WTC11 (cell line): ENCODE measurements at regions not wholly inside any gene's neighbourhood (a gene's known extent, or its start where the extent isn't known, plus 50 kb on each side); places are given as distances from the start of the nearest gene placed in this dataset.

Source experiments
- ATAC-seq: fragments of 200-7000 bp; cut with Tn5 transposase; 2 replicates; pipeline ENCODE4 v1.10.0; 2021; ENCODE audit warnings: mild to moderate bottlenecking, moderate library complexity
- CTCF ChIA-PET: fragments of 300-600 bp; sonication (Branson Sonifier 250); formaldehyde crosslinking; loops from one replicate; lab custom pipeline; 2021; ENCODE audit warnings: antibody characterized with exemption; lab: Charles Lee
- POLR2A ChIA-PET: fragments of 350-600 bp; sonication (Branson Sonifier 250); formaldehyde crosslinking; loops from one replicate; lab custom pipeline; 2021; ENCODE audit warnings: antibody characterized with exemption; lab: Charles Lee
- DNase-seq: peaks from one replicate; pipeline ENCODE4 v3.0.0; 2021; ENCODE audit warnings: low spot score
- H3K27ac Mint-ChIP-seq: 2 replicates; pipeline ENCODE4 v1.8.0; 2021; ENCODE audit warnings: mixed read lengths
- H3K27me3 Mint-ChIP-seq: 2 replicates; pipeline ENCODE4 v1.8.0; 2021; ENCODE audit warnings: low read depth, mild to moderate bottlenecking, moderate library complexity, mixed read lengths
- H3K36me3 Mint-ChIP-seq: 2 replicates; pipeline ENCODE4 v1.8.0; 2021; ENCODE audit warnings: mixed read lengths
- H3K4me1 Mint-ChIP-seq: 2 replicates; pipeline ENCODE4 v1.8.0; 2022; ENCODE audit warnings: mixed read lengths
- H3K4me3 Mint-ChIP-seq: 2 replicates; pipeline ENCODE4 v1.8.0; 2021; ENCODE audit warnings: mild to moderate bottlenecking, moderate library complexity, mixed read lengths
- H3K9me3 Mint-ChIP-seq: 2 replicates; pipeline ENCODE4 v1.8.0; 2021; ENCODE audit warnings: mixed read lengths
- CBFB ChIP-seq: sonication (generic); formaldehyde crosslinking; IDR thresholded peaks from 2 replicates; pipeline ENCODE4 v1.8.1; 2022; ENCODE audit warnings: mild to moderate bottlenecking, low read depth, missing genetic modification reagents
- CREB1 ChIP-seq: sonication (generic); formaldehyde crosslinking; IDR thresholded peaks from 2 replicates; pipeline ENCODE4 v1.8.0; 2023; ENCODE audit warnings: mild to moderate bottlenecking, missing genetic modification reagents
- EMX1 ChIP-seq: fragments of 250-450 bp; sonication (Bioruptor Pico); IDR thresholded peaks from 2 replicates; pipeline ENCODE4 v1.8.0; 2021; ENCODE audit warnings: mild to moderate bottlenecking
- ERG ChIP-seq: fragments of 250-450 bp; sonication (Bioruptor Pico); IDR thresholded peaks from 2 replicates; pipeline ENCODE4 v1.8.0; 2021; ENCODE audit warnings: mild to moderate bottlenecking
- HMGXB4 ChIP-seq: sonication (generic); formaldehyde crosslinking; IDR thresholded peaks from 2 replicates; pipeline ENCODE4 v1.8.1; 2023; ENCODE audit warnings: mild to moderate bottlenecking, moderate library complexity, missing genetic modification reagents
- IRF2 ChIP-seq: sonication (generic); formaldehyde crosslinking; IDR thresholded peaks from 2 replicates; pipeline ENCODE4 v1.8.0; 2022; ENCODE audit warnings: low read depth, missing genetic modification reagents, borderline replicate concordance
- KAT7 ChIP-seq: sonication (generic); formaldehyde crosslinking; IDR thresholded peaks from 2 replicates; pipeline ENCODE4 v1.8.1; 2023; ENCODE audit warnings: missing genetic modification reagents, mild to moderate bottlenecking, borderline replicate concordance
- MAX ChIP-seq: sonication (generic); formaldehyde crosslinking; IDR thresholded peaks from 2 replicates; pipeline ENCODE4 v1.8.0; 2022; ENCODE audit warnings: mild to moderate bottlenecking, missing genetic modification reagents
- NR2C2 ChIP-seq: sonication (generic); formaldehyde crosslinking; IDR thresholded peaks from 2 replicates; pipeline ENCODE4 v1.8.0; 2022; ENCODE audit warnings: mild to moderate bottlenecking, missing genetic modification reagents
- PREB ChIP-seq: sonication (generic); formaldehyde crosslinking; IDR thresholded peaks from 2 replicates; pipeline ENCODE4 v1.8.1; 2022; ENCODE audit warnings: mild to moderate bottlenecking, missing genetic modification reagents, moderate library complexity, borderline replicate concordance
- RORB ChIP-seq: fragments of 250-450 bp; sonication (Bioruptor Pico); IDR thresholded peaks from 2 replicates; pipeline ENCODE4 v1.9.0; 2021; ENCODE audit warnings: mild to moderate bottlenecking
- TP53 ChIP-seq: sonication (generic); formaldehyde crosslinking; IDR thresholded peaks from 2 replicates; pipeline ENCODE4 v1.8.1; 2023; ENCODE audit warnings: mild to moderate bottlenecking, missing genetic modification reagents
- ZNF219 ChIP-seq: sonication (generic); formaldehyde crosslinking; IDR thresholded peaks from 2 replicates; pipeline ENCODE4 v1.8.0; 2023; ENCODE audit warnings: missing genetic modification reagents, mild to moderate bottlenecking, borderline replicate concordance
- ZNF232 ChIP-seq: sonication (generic); formaldehyde crosslinking; IDR thresholded peaks from 2 replicates; pipeline ENCODE4 v1.8.0; 2022; ENCODE audit warnings: mild to moderate bottlenecking, missing genetic modification reagents
- TF ChIP-seq, protein P1 (sequence below): sonication (generic); formaldehyde crosslinking; IDR thresholded peaks from 2 replicates; pipeline ENCODE4 v1.8.1; 2022; ENCODE audit warnings: mild to moderate bottlenecking, moderate library complexity, missing genetic modification reagents
- TF ChIP-seq, protein P2 (sequence below): sonication (generic); formaldehyde crosslinking; IDR thresholded peaks from 2 replicates; pipeline ENCODE4 v1.8.0; 2022; ENCODE audit warnings: mild to moderate bottlenecking, missing genetic modification reagents
- TF ChIP-seq, protein P3 (sequence below): sonication (generic); formaldehyde crosslinking; conservative IDR thresholded peaks from 2 replicates; pipeline ENCODE4 v1.8.1; 2022; ENCODE audit warnings: mild to moderate bottlenecking, missing genetic modification reagents
- TF ChIP-seq, protein P4 (sequence below): fragments of 200-600 bp; IDR thresholded peaks from 2 replicates; pipeline ENCODE4 v1.8.0; 2022; ENCODE audit warnings: antibody characterized with exemption

GRCh38 chr6:141851063-141851462 is 281.7 kb upstream of the GJE1 start (continued):
- TF ChIP-seq CREB1 (CRISPR knock-in tag) = no peak

GRCh38 chr6:141848029-141848890 is 284.5 kb upstream of the GJE1 start:
- no peak for ATAC-seq
- H3K4me1 Mint-ChIP-seq = peaks cover 17% of the 10 kb centered on the region
- no peaks in the 10 kb centered on the region for H3K27me3 Mint-ChIP-seq
- H3K9me3 Mint-ChIP-seq = no peaks in the 10 kb centered on the region
- no peak for DNase-seq
- no peaks in the 10 kb centered on the region for H3K36me3 Mint-ChIP-seq
- no peak overlapping the region for H3K4me3 Mint-ChIP-seq
- CTCF ChIA-PET = no interaction called here
- no peak overlapping the region for H3K27ac Mint-ChIP-seq
- POLR2A ChIA-PET = no interaction called here
- no peak for TF ChIP-seq TP53 (CRISPR knock-in tag)
- TF ChIP-seq, protein P1, sequence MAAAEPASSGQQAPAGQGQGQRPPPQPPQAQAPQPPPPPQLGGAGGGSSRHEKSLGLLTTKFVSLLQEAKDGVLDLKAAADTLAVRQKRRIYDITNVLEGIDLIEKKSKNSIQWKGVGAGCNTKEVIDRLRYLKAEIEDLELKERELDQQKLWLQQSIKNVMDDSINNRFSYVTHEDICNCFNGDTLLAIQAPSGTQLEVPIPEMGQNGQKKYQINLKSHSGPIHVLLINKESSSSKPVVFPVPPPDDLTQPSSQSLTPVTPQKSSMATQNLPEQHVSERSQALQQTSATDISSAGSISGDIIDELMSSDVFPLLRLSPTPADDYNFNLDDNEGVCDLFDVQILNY = no peak
- TF ChIP-seq ZNF232 (CRISPR knock-in tag) = no peak
- no peak for TF ChIP-seq EMX1
- TF ChIP-seq HMGXB4 (CRISPR knock-in tag) = no peak
- TF ChIP-seq, protein P2, sequence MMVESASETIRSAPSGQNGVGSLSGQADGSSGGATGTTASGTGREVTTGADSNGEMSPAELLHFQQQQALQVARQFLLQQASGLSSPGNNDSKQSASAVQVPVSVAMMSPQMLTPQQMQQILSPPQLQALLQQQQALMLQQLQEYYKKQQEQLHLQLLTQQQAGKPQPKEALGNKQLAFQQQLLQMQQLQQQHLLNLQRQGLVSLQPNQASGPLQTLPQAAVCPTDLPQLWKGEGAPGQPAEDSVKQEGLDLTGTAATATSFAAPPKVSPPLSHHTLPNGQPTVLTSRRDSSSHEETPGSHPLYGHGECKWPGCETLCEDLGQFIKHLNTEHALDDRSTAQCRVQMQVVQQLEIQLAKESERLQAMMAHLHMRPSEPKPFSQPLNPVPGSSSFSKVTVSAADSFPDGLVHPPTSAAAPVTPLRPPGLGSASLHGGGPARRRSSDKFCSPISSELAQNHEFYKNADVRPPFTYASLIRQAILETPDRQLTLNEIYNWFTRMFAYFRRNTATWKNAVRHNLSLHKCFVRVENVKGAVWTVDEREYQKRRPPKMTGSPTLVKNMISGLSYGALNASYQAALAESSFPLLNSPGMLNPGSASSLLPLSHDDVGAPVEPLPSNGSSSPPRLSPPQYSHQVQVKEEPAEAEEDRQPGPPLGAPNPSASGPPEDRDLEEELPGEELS (CRISPR knock-in tag) = no peak
- TF ChIP-seq, protein P3, sequence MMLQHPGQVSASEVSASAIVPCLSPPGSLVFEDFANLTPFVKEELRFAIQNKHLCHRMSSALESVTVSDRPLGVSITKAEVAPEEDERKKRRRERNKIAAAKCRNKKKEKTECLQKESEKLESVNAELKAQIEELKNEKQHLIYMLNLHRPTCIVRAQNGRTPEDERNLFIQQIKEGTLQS (CRISPR knock-in tag) = no peak

GRCh38 chr6:141846639-141847038 is 286.1 kb upstream of the GJE1 start:
- DNase-seq (no peak), ATAC-seq (no peak)
- Mint-ChIP-seq H3K27ac (0 out of 2 replicates have a peak overlapping the region, but pooled peaks have one; percentile 8), H3K4me1 (peaks cover 17% of the 10 kb centered on the region), H3K27me3 (no peaks in the 10 kb centered on the region), H3K4me3 (no peak overlapping the region), H3K36me3 (no peaks in the 10 kb centered on the region), H3K9me3 (no peaks in the 10 kb centered on the region)
- TF ChIP-seq PREB (CRISPR knock-in tag) = no peak
- no peak for TF ChIP-seq ZNF219 (CRISPR knock-in tag)
- TF ChIP-seq KAT7 (CRISPR knock-in tag) = no peak
- no peak for TF ChIP-seq NR2C2 (CRISPR knock-in tag)
- no peak for TF ChIP-seq MAX (CRISPR knock-in tag)
- no peak for TF ChIP-seq ERG (CRISPR knock-in tag)
- TF ChIP-seq RORB = no peak
- TF ChIP-seq CBFB (CRISPR knock-in tag) = no peak
- TF ChIP-seq, protein P4, sequence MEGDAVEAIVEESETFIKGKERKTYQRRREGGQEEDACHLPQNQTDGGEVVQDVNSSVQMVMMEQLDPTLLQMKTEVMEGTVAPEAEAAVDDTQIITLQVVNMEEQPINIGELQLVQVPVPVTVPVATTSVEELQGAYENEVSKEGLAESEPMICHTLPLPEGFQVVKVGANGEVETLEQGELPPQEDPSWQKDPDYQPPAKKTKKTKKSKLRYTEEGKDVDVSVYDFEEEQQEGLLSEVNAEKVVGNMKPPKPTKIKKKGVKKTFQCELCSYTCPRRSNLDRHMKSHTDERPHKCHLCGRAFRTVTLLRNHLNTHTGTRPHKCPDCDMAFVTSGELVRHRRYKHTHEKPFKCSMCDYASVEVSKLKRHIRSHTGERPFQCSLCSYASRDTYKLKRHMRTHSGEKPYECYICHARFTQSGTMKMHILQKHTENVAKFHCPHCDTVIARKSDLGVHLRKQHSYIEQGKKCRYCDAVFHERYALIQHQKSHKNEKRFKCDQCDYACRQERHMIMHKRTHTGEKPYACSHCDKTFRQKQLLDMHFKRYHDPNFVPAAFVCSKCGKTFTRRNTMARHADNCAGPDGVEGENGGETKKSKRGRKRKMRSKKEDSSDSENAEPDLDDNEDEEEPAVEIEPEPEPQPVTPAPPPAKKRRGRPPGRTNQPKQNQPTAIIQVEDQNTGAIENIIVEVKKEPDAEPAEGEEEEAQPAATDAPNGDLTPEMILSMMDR = no peak
- no peak for TF ChIP-seq IRF2 (CRISPR knock-in tag)
- POLR2A ChIA-PET = no interaction called here
- CTCF ChIA-PET = no interaction called here
